ENCODE measurements at regions not wholly inside any gene's neighbourhood (a gene's known extent, or its start where the extent isn't known, plus 50 kb on each side); places are given as distances from the start of the nearest gene placed in this dataset.
"Not testable (repeated sequence)": the region's sequence is repeated elsewhere in the genome, so short reads cannot be mapped to it uniquely, and the experiment has no call there.

- no peak for DNase-seq (ENCODE audit: low spot score)
Measured at GRCh38 chr14:86196471-86196870, 666.5 kb downstream of the FLRT2 start.

- DNase-seq (ENCODE audit: low spot score) = no peak
Measured at GRCh38 chr14:86193756-86194155, 663.8 kb downstream of the FLRT2 start.

- DNase-seq (ENCODE audit: low spot score) = no peak
Measured at GRCh38 chr14:86179980-86180379, 650.0 kb downstream of the FLRT2 start.

- no peak for DNase-seq (ENCODE audit: low spot score)
Measured at GRCh38 chr14:86168371-86168770, 638.4 kb downstream of the FLRT2 start.

- no peak for DNase-seq (ENCODE audit: low spot score)
Measured at GRCh38 chr14:86166541-86166940, 636.6 kb downstream of the FLRT2 start.

GRCh38 chr14:86153480-86153879 lies 623.5 kb downstream of the FLRT2 start:
- DNase-seq (ENCODE audit: low spot score) = peak; percentile 1

- no peak for DNase-seq (ENCODE audit: low spot score)
Measured at GRCh38 chr14:86143248-86143647, 613.3 kb downstream of the FLRT2 start.

GRCh38 chr14:86141966-86142365 lies 612.0 kb downstream of the FLRT2 start:
- no peak for DNase-seq (ENCODE audit: low spot score)

GRCh38 chr14:86129426-86129825 lies 599.5 kb downstream of the FLRT2 start:
- no peak for DNase-seq (ENCODE audit: low spot score)

GRCh38 chr14:86124328-86124727 lies 594.4 kb downstream of the FLRT2 start:
- DNase-seq (ENCODE audit: low spot score) = no peak

- DNase-seq (ENCODE audit: low spot score) = no peak
Measured at GRCh38 chr14:86115972-86116371, 586.0 kb downstream of the FLRT2 start.

GRCh38 chr14:86110871-86111270 lies 580.9 kb downstream of the FLRT2 start:
- DNase-seq (ENCODE audit: low spot score) = not testable (repeated sequence)

- no peak for DNase-seq (ENCODE audit: low spot score)
Measured at GRCh38 chr14:86104691-86105265, 574.8 kb downstream of the FLRT2 start.

GRCh38 chr14:86094512-86094911 lies 564.6 kb downstream of the FLRT2 start:
- DNase-seq (ENCODE audit: low spot score) = no peak

GRCh38 chr14:86091811-86092210 lies 561.9 kb downstream of the FLRT2 start:
- no peak for DNase-seq (ENCODE audit: low spot score)

GRCh38 chr14:86088156-86088555 lies 558.2 kb downstream of the FLRT2 start:
- no peak for DNase-seq (ENCODE audit: low spot score)

- no peak for DNase-seq (ENCODE audit: low spot score)
Measured at GRCh38 chr14:86087377-86087776, 557.4 kb downstream of the FLRT2 start.

- DNase-seq (ENCODE audit: low spot score) = no peak
Measured at GRCh38 chr14:86086962-86087361, 557.0 kb downstream of the FLRT2 start.

- no peak for DNase-seq (ENCODE audit: low spot score)
Measured at GRCh38 chr14:86084097-86084496, 554.2 kb downstream of the FLRT2 start.

- no peak for DNase-seq (ENCODE audit: low spot score)
Measured at GRCh38 chr14:86083616-86084015, 553.7 kb downstream of the FLRT2 start.

GRCh38 chr14:86072116-86072894 lies 542.4 kb downstream of the FLRT2 start:
- no peak for DNase-seq (ENCODE audit: low spot score)

GRCh38 chr14:86066651-86067050 lies 536.7 kb downstream of the FLRT2 start:
- DNase-seq (ENCODE audit: low spot score) = no peak

GRCh38 chr14:86065407-86065806 lies 535.5 kb downstream of the FLRT2 start:
- DNase-seq (ENCODE audit: low spot score) = no peak

- not testable (repeated sequence) for DNase-seq (ENCODE audit: low spot score)
Measured at GRCh38 chr14:86064595-86064994, 534.7 kb downstream of the FLRT2 start.

Data from HuH-7.5 (cell line).